MCF 10A (cell line): ENCODE measurements at regions not wholly inside any gene's neighbourhood (a gene's known extent, or its start where the extent isn't known, plus 50 kb on each side); places are given as distances from the start of the nearest gene placed in this dataset.
A peak's percentile ranks its signal among the peaks of the same experiment; 100 is the strongest.

Experiments used
- BruUV-seq: library from RNA; stranded (reverse); fragments of 400-500 nt; replicated peaks from 2 replicates; lab custom pipeline; 2021; lab: Mats Ljungman, UMichigan
- CTCF ChIA-PET: fragments of 300-600 bp; sonication (Branson Sonifier 250); formaldehyde crosslinking; extraction: SDS; loops from one replicate; lab custom pipeline; 2021; ENCODE audit warnings: antibody characterized with exemption, inconsistent platforms; lab: Yijun Ruan, JAX
- POLR2A ChIA-PET: fragments of 300-600, 350-650 bp; sonication (Branson Sonifier 250); formaldehyde crosslinking; extraction: SDS; loops from one replicate; lab custom pipeline; 2020; ENCODE audit warnings: antibody characterized with exemption, inconsistent platforms; lab: Yijun Ruan, JAX
- DNase-seq: peaks from one replicate; pipeline ENCODE4 v3.0.0-alpha.2; 2018; ENCODE audit not compliant: unreplicated experiment
- H3K27ac Mint-ChIP-seq: one replicate; pipeline ENCODE4 v1.8.0; 2022; ENCODE audit warnings: mild to moderate bottlenecking, low read depth, mixed read lengths; ENCODE audit not compliant: unreplicated experiment
- H3K27me3 Mint-ChIP-seq: one replicate; pipeline ENCODE4 v1.8.0; 2022; ENCODE audit warnings: mixed read lengths; ENCODE audit not compliant: insufficient read depth, unreplicated experiment
- H3K36me3 Mint-ChIP-seq: one replicate; pipeline ENCODE4 v1.8.0; 2022; ENCODE audit warnings: mild to moderate bottlenecking, moderate library complexity, mixed read lengths; ENCODE audit not compliant: insufficient read depth, unreplicated experiment
- H3K4me1 Mint-ChIP-seq: one replicate; pipeline ENCODE4 v1.8.0; 2022; ENCODE audit warnings: mixed read lengths; ENCODE audit not compliant: insufficient read depth, unreplicated experiment
- H3K4me3 Mint-ChIP-seq: one replicate; pipeline ENCODE4 v1.8.0; 2022; ENCODE audit warnings: mild to moderate bottlenecking, moderate library complexity, mixed read lengths; ENCODE audit not compliant: unreplicated experiment
- H3K9me3 Mint-ChIP-seq: one replicate; pipeline ENCODE4 v1.8.0; 2022; ENCODE audit warnings: mixed read lengths; ENCODE audit not compliant: unreplicated experiment
- intact Hi-C: fragments of 100-400 bp; cut with micrococcal nuclease; formaldehyde crosslinking; loops from 2 replicates; pipeline ENCODE4 v1.14.1; 2022
- TF ChIP-seq, protein P1 (sequence below): fragments of 200-600 bp; IDR thresholded peaks from one replicate; pipeline ENCODE4 v1.8.0; 2022; ENCODE audit warnings: antibody characterized with exemption, mild to moderate bottlenecking; ENCODE audit not compliant: unreplicated experiment

DNA sequence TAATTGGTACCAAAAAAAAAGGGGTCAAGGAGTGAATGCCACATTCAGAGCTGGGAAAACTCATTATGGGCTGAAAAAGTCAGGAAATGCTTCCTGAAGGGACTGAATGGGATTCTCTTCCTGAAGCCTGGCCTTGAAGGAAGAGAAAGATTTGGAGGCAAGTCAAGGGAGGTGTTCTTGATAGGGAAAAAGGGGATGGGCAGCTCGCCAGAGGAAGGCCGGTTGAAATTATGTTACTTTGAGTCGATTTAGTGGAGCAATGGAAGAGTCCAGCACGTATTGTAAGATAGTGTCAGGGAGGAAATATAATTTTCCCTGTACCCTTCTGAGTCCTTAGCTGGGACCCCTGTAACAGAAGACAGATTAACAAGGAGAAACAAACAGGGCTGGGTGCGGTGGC is 94.1 kb upstream of the CALM2 start:
- Mint-ChIP-seq H3K27me3 (no peaks in the 10 kb centered on the region), H3K4me3 (no peak overlapping the region), H3K4me1 (peaks cover 33% of the 10 kb centered on the region), H3K27ac (peak overlapping the region; percentile 5), H3K9me3 (no peaks in the 10 kb centered on the region), H3K36me3 (peaks cover 7% of the 10 kb centered on the region)
- TF ChIP-seq, protein P1, sequence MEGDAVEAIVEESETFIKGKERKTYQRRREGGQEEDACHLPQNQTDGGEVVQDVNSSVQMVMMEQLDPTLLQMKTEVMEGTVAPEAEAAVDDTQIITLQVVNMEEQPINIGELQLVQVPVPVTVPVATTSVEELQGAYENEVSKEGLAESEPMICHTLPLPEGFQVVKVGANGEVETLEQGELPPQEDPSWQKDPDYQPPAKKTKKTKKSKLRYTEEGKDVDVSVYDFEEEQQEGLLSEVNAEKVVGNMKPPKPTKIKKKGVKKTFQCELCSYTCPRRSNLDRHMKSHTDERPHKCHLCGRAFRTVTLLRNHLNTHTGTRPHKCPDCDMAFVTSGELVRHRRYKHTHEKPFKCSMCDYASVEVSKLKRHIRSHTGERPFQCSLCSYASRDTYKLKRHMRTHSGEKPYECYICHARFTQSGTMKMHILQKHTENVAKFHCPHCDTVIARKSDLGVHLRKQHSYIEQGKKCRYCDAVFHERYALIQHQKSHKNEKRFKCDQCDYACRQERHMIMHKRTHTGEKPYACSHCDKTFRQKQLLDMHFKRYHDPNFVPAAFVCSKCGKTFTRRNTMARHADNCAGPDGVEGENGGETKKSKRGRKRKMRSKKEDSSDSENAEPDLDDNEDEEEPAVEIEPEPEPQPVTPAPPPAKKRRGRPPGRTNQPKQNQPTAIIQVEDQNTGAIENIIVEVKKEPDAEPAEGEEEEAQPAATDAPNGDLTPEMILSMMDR = no peak
- no peak for DNase-seq
- no TSS peak for BruUV-seq
- ChIA-PET CTCF (interaction anchor here (0.8 to 2.1 kb wide), 3 partner anchors 60 to 234 kb away, joined by 3 to 6 read pairs (median 5); no protein-coding TSS in a partner anchor), POLR2A (no interaction called here)
- intact Hi-C loops = no loop called here

GRCh38 chr2:47269316-47270232 is 93.3 kb upstream of the CALM2 start:
- H3K4me3 Mint-ChIP-seq = no peak overlapping the region
- DNase-seq = peak; percentile 99
- TSS peak; percentile 84 for BruUV-seq
- H3K4me1 Mint-ChIP-seq = peaks cover 33% of the 10 kb centered on the region
- H3K27me3 Mint-ChIP-seq = no peaks in the 10 kb centered on the region
- H3K9me3 Mint-ChIP-seq = no peaks in the 10 kb centered on the region
- ChIA-PET CTCF (interaction anchor here (0.8 to 2.1 kb wide), 2 partner anchors 96 to 254 kb away, joined by 3 to 5 read pairs; no protein-coding TSS in a partner anchor), POLR2A (interaction anchor here (0.6 to 1.3 kb wide), 2 partner anchors 74 to 269 kb away, joined by 3 to 4 read pairs; no protein-coding TSS in a partner anchor)
- H3K27ac Mint-ChIP-seq = peak overlapping the region; percentile 5
- intact Hi-C loops = loop anchor here (5.0 kb wide), 1 partner anchor 42 kb away; no protein-coding TSS in a partner anchor
- TF ChIP-seq, protein P1 = no peak
- peaks cover 7% of the 10 kb centered on the region for H3K36me3 Mint-ChIP-seq

GRCh38 chr2:47267711-47268086 is 91.4 kb upstream of the CALM2 start:
- peaks cover 7% of the 10 kb centered on the region for H3K36me3 Mint-ChIP-seq

More at GRCh38 chr2:47267711-47268086, 91.4 kb upstream of the CALM2 start:
- Mint-ChIP-seq H3K4me3 (no peak overlapping the region), H3K4me1 (peaks cover 27% of the 10 kb centered on the region), H3K27me3 (no peaks in the 10 kb centered on the region), H3K27ac (no peak overlapping the region), H3K9me3 (no peaks in the 10 kb centered on the region)
- no TSS peak for BruUV-seq
- ChIA-PET POLR2A (no interaction called here), CTCF (interaction anchor here (0.7 to 1.2 kb wide), 2 partner anchors 55 to 67 kb away, joined by 3 read pairs; no protein-coding TSS in a partner anchor)
- TF ChIP-seq, protein P1 = no peak
- intact Hi-C loops = loop anchor here (5.0 kb wide), 1 partner anchor 40 kb away; no protein-coding TSS in a partner anchor
- no peak for DNase-seq
